ENCODE measurements at regions not wholly inside any gene's neighbourhood (a gene's known extent, or its start where the extent isn't known, plus 50 kb on each side); places are given as distances from the start of the nearest gene placed in this dataset.

- no TSS peak for BruUV-seq (replicated peaks)
- peaks cover 59% of the 10 kb centered on the region for H3K9me3 ChIP-seq (ENCODE audit: low read length)
- H3K27ac ChIP-seq (ENCODE audit: extremely low read length, insufficient read depth, low read length), result no peak overlapping the region
- H3K4me3 ChIP-seq (replicated peaks in 1 of 3; ENCODE audit: insufficient read depth in 1 of 3, low read depth in 2 of 3, low read length in 3 of 3), result no peak overlapping the region
- no peaks in the 10 kb centered on the region for H3K27me3 ChIP-seq (ENCODE audit: control insufficient read depth in 1 of 2, insufficient read depth in 2 of 2, low read length in 2 of 2)
- POLR2A ChIA-PET, result no interaction called here
- H3K36me3 ChIP-seq (replicated peaks in 1 of 2; ENCODE audit: control insufficient read depth in 1 of 2, insufficient read depth in 2 of 2, low read length in 2 of 2), result no peaks in the 10 kb centered on the region
- DNase-seq (ENCODE audit: low spot score), result no peak
- no peaks in the 10 kb centered on the region for H3K4me1 ChIP-seq (ENCODE audit: insufficient read depth, low read length)
- CTCF ChIA-PET (ENCODE audit: low intra/inter-chr PET ratio, low total read pairs), result no interaction called here
- in situ Hi-C loops (cut with HindIII; ENCODE audit: extremely low pct_ligation_motif_present, low pct_unique_long_range_greater_than_20kb), result no loop called here
- ATAC-seq, result no peak
- H3K4me2 ChIP-seq (ENCODE audit: low read depth, low read length), result no peak overlapping the region
- no peak for FAIRE-seq
- H2AFZ ChIP-seq (ENCODE audit: low read length), result no peak overlapping the region
- no peaks in the 10 kb centered on the region for H3K79me2 ChIP-seq (ENCODE audit: insufficient read depth, low read length)
- intact Hi-C loops (cut with micrococcal nuclease; ENCODE audit: unreplicated experiment), result no loop called here
- 0% methylated on average over 1 of the region's 1 CpG for WGBS (ENCODE audit: low lambda C conversion rate)
- no peaks in the 10 kb centered on the region for H4K20me1 ChIP-seq (ENCODE audit: insufficient read depth, low read length)
- no peak for TF ChIP-seq ETV5 (CRISPR knock-in tag; IDR thresholded peaks at IDR 0.05; ENCODE audit: borderline replicate concordance)
- TF ChIP-seq ETS1 (CRISPR knock-in tag; IDR thresholded peaks at IDR 0.05), result no peak
- no peak overlapping the region for H3K9ac ChIP-seq (ENCODE audit: insufficient read depth, low read depth, low read length)
Observed at GRCh38 chr5:19099195-19099594, 888.8 kb downstream of the CDH18 start.

GRCh38 chr5:19104948-19105347 is 883.1 kb downstream of the CDH18 start:
- Histone ChIP-seq H3K9me3 (ENCODE audit: low read length) (peaks cover 62% of the 10 kb centered on the region), H3K27me3 (ENCODE audit: control insufficient read depth in 1 of 2, insufficient read depth in 2 of 2, low read length in 2 of 2) (no peaks in the 10 kb centered on the region), H3K27ac (ENCODE audit: extremely low read length, insufficient read depth, low read length) (no peak overlapping the region), H3K9ac (ENCODE audit: insufficient read depth, low read depth, low read length) (no peak overlapping the region), H3K4me3 (replicated peaks in 1 of 3; ENCODE audit: insufficient read depth in 1 of 3, low read depth in 2 of 3, low read length in 3 of 3) (no peak overlapping the region), H4K20me1 (ENCODE audit: insufficient read depth, low read length) (no peaks in the 10 kb centered on the region), H3K4me1 (ENCODE audit: insufficient read depth, low read length) (no peaks in the 10 kb centered on the region), H3K4me2 (ENCODE audit: low read depth, low read length) (no peak overlapping the region), H3K36me3 (replicated peaks in 1 of 2; ENCODE audit: control insufficient read depth in 1 of 2, insufficient read depth in 2 of 2, low read length in 2 of 2) (no peaks in the 10 kb centered on the region), H3K79me2 (ENCODE audit: insufficient read depth, low read length) (no peaks in the 10 kb centered on the region), H2AFZ (ENCODE audit: low read length) (no peak overlapping the region)
- WGBS (ENCODE audit: low lambda C conversion rate), result 84% methylated on average over 1 of the region's 1 CpG
- in situ Hi-C loops (cut with HindIII; ENCODE audit: extremely low pct_ligation_motif_present, low pct_unique_long_range_greater_than_20kb) (no loop called here), intact Hi-C loops (cut with micrococcal nuclease; ENCODE audit: unreplicated experiment) (no loop called here)
- no peak for ATAC-seq
- DNase-seq (ENCODE audit: low spot score), result no peak
- no peak for FAIRE-seq
- no TSS peak for BruUV-seq (replicated peaks)
- ChIA-PET POLR2A (no interaction called here), CTCF (ENCODE audit: low intra/inter-chr PET ratio, low total read pairs) (no interaction called here)
- no peak for TF ChIP-seq THYN1 (CRISPR knock-in tag; IDR thresholded peaks at IDR 0.05; ENCODE audit: borderline replicate concordance, low read depth)
- no peak for TF ChIP-seq PTBP1 (IDR thresholded peaks at IDR 0.05; ENCODE audit: low read depth, low read length, poor library complexity, severe bottlenecking)
- no peak for TF ChIP-seq MATR3 (CRISPR knock-in tag; IDR thresholded peaks at IDR 0.05)
- no peak for TF ChIP-seq ATF4 (CRISPR knock-in tag; IDR thresholded peaks at IDR 0.05)
- no peak for TF ChIP-seq ZNF160 (CRISPR knock-in tag; IDR thresholded peaks at IDR 0.05)
- TF ChIP-seq ZNF281 (CRISPR knock-in tag; IDR thresholded peaks at IDR 0.05; ENCODE audit: borderline replicate concordance), result no peak

All from HepG2 (cell line).